Fibroblast of skin of left quadriceps (primary cell): ENCODE measurements at regions not wholly inside any gene's neighbourhood (a gene's known extent, or its start where the extent isn't known, plus 50 kb on each side); places are given as distances from the start of the nearest gene placed in this dataset.

Experiments used
- DNase-seq, 2 experiments: peaks; one replicate each; pipeline ENCODE4 v3.0.0-alpha.2; 2013; ENCODE audit warnings: low read depth in 2 of 2

- DNase-seq, result no peak
Measured at GRCh38 chr17:34416116-34416515, 53.1 kb upstream of the CCL1 start.

GRCh38 chr17:34414339-34414738, 51.3 kb upstream of the CCL1 start:
- DNase-seq, result no peak

GRCh38 chr17:34413443-34414119, 50.5 kb upstream of the CCL1 start:
- DNase-seq, result no peak

GRCh38 chr17:34412965-34413441, 50.0 kb upstream of the CCL1 start:
- DNase-seq, result no peak
